Activated CD8-positive, alpha-beta memory T cell treated with anti-CD3 and anti-CD28 coated beads for 24 hours (primary cell): ENCODE measurements at regions not wholly inside any gene's neighbourhood (a gene's known extent, or its start where the extent isn't known, plus 50 kb on each side); places are given as distances from the start of the nearest gene placed in this dataset.
"Not testable (repeated sequence)": the region's sequence is repeated elsewhere in the genome, so short reads cannot be mapped to it uniquely, and the experiment has no call there.

Experiments
- DNase-seq: peaks from one replicate; pipeline ENCODE4 v3.0.0-alpha.2; 2020

DNA sequence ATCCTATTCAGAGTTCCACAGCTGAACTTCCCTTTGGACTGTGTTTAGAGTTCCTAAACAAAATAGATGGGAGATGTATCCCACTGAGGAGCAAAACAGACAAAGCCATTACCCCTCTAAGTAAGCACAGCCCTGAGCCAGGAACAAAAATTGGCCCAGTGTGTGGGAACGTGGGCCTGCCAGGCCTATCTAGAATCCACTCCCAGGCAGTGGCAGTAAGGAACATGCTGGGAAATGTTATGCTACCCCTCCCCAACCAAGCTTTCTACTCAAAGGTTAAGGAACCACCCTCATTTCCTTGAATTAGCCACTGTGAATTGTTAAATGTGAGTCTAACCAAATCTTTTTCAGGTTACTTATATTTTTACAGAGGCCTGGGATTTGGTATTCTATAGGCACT, 405.1 kb upstream of the PTGER4 start:
- DNase-seq = no peak

DNA sequence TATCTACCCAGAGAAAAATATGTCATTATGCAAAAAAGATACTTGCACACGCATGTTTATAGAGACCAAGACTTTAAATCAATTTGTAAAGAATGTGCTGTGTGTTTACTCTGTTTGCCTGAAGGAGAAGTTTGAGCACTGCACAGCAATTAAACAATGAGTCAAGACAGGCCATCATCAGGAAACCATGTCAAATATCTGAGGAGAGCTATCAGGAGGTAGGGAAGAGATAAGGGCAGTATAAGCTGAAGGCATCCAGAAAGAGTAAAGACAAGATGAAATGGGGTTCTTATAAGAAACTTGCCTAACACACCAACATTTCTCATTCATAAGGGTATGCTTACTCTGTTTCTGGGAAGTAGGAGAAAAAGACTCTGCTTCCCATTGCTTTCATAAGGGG, 405.8 kb upstream of the PTGER4 start:
- no peak for DNase-seq

DNA sequence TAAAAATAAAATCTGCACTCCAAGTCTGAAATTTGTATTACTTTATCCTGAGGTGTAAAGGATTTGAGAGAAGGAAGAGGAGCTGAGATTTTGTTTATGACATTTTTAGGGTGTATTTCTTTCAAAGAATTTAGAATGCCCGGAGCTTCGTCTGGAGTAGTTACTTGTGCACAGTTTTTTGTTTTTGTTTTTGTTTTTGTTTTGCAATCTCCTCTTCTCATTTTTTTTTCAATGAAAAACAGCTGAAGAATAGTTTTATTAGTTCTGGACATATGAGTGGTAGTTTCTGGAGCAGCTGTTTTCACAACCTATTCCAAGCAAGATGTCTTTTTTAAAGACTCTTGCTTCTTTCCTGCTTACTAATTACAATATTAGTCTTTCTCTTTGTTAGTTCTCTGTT, 408.2 kb upstream of the PTGER4 start:
- no peak for DNase-seq

DNA sequence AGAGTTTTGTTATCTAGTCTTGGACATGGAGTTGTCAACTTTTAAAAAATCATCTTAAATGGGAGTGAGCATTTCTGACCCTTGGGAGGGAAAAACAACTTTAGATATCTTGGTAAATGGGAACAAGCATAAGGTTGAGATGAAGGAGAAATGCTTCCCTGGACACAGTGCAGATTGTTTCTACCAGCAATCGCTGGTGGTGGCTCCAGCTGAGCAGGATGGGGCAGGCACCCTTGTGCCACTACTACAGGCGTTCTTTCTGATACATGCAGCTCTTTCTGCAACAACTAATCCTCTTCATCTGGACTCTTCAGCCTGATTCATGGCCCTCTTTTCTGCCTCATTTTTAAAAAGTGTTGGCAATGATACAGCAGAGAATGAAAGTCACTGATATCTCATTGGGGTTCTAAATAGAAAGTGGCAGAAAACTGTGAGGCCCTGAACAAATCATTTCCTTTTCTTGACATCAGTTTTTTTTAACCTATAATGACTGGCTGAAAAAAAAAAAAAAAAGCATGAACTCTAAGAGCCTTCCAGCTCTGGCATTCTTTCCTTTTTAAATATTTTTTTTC, 409.4 kb upstream of the PTGER4 start:
- DNase-seq = no peak

DNA sequence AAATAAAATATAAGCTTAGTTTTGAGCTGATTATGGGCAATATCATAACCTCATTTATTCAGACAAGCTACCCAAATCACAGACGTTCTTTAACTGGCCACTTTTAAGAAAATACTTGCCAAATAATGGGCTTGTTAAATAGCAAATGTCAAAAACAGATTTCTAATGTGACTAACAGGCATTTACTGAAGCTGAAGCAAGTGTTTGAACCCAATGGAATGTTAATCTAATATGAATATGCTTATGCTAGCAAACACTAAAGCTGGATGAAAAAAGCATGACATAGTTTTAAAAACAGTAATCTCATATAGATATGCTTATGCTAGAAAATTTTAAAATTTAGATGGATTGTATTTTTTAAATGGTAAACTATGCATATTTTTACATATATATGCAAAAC, 411.6 kb upstream of the PTGER4 start:
- DNase-seq = no peak

DNA sequence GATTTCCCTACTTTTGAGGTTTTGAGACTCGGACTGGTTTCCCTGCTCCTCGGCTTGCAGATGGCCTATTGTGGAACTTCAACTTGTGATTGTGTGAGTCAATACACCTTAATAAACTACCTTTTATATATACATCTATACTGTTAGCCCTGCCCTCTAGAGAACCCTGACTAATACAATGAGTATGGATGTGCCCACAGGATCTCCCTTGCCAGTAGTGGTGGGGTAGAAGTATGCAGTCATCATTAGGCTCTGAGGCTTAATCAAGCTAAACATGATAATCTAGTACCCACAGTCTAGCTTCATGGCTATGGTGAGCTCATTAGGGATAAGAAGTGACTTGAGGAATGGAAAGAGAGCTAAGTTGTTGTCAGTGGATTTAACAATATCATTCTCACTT, 412.8 kb upstream of the PTGER4 start:
- no peak for DNase-seq

DNA sequence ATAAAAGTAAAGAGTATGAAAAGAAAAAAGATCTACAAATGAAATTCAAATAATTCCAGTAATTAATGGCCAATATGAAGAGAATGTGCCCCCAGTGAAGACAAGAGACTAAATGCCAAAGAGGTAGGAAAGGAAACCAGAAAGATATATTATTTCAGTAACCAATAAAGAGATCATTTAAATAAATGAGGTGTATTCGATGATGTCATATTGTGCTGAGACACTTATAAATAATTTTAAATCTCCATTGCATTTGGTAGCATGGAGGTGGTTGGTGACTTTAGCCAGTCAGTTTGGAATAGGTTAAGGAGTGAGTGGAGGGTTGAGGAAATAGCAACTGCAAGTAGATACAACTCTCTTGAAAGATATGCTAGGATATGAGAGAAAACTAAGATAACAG, 417.7 kb upstream of the PTGER4 start:
- DNase-seq = no peak

DNA sequence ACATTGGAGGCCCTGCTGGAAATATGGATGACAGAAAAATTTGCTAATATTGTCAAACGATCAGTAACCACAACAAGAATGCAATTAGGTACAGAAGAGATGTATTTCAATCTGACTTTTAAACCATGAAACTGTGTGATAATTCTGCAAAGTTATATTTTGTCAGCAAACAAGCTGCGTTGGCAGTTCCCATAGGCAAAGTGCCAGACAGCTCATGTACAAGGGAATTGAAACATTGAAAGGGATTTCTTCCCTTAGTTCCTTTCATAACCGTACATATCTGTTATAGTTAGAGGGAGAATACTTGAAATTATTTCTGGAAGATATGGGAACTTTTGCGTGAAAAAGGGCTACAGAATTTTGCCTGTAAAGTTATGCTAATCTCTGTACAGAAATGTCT, 419.4 kb upstream of the PTGER4 start:
- DNase-seq = no peak

DNA sequence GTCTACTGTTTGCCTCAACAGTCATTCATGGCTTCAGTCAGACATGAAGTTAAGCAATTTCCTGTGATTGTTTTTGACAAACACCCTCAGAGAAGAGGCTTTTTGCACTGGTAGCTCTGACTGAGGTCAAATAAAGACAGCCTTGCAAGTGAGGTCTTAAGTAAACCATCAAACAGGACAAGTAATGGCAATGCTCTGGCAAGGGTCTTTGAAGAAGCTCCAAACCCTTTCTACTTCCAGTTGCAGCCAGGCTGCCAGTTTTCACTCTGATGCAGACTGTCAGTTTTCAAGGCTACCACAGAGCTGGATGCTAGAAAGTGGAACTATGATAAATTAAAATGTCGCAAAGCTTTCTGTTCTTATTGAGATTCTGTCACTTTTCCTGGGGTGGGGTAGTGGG, 421.5 kb upstream of the PTGER4 start:
- no peak for DNase-seq

DNA sequence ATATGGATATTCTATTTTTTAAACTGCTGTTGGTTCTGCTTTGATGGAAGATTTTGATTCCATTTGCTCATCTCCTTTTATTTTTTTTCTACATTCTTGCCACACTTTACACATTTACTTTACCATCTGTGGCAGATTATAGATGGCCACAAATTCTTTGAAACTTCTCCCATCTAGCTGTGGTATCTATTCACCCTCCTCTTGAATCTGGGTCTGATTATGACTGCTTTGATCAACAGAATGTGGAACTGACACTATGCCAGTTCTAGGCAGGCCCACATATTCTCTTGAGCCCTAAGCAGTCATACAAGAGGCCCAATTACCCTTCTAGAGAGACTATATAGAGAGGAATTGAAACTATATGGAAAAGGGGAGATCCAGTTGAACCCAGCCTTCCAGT, 439.0 kb upstream of the PTGER4 start:
- DNase-seq = no peak

DNA sequence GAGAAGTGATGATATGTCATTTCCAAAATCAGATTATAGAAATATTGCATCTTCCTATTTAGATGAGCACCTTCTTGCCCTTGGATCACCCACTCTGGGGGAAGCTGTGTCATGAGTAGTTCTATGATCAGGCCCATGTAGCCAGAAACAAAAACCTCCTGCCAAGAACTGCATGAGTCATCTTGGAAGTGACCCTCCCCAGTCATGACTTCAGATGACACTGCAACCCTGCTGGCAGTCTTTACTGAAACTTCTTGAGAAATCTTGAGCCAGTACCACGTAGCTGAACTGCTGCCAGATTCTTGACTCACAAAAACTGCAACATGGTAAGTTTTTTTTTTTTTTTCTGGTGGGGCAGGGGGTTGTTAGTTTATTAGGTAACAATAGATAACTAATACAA, 439.6 kb upstream of the PTGER4 start:
- no peak for DNase-seq

DNA sequence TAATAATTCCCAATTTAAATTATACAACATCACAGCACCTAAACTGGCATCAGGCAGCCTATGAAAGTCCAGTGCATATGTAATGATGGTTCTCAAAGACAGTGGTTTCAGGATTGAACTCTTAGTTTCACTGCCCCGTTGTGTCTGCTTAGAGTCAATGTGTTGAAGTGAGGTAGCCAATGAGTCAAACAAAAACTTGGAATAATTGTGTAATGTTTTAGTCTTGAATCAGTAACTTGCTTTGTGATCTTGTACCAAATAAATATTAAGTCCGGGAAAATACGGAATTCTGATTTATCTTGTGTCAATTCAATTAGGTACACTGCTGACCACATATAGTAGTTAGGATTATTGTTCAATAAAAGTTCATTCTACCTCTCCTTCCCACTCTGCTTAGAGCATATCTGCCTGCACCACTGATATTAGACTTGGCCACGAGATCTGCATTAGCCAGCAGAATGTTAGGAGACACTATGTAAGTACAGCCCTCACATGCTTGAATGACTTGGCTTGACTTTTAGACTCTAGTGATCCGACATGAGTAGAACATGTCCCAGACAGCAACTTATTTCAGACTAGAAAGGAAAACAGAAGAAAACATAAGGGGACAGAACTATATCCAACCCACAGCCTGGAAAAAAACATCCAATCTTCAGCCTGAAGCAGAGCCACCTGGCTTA, 441.5 kb upstream of the PTGER4 start:
- DNase-seq = no peak

DNA sequence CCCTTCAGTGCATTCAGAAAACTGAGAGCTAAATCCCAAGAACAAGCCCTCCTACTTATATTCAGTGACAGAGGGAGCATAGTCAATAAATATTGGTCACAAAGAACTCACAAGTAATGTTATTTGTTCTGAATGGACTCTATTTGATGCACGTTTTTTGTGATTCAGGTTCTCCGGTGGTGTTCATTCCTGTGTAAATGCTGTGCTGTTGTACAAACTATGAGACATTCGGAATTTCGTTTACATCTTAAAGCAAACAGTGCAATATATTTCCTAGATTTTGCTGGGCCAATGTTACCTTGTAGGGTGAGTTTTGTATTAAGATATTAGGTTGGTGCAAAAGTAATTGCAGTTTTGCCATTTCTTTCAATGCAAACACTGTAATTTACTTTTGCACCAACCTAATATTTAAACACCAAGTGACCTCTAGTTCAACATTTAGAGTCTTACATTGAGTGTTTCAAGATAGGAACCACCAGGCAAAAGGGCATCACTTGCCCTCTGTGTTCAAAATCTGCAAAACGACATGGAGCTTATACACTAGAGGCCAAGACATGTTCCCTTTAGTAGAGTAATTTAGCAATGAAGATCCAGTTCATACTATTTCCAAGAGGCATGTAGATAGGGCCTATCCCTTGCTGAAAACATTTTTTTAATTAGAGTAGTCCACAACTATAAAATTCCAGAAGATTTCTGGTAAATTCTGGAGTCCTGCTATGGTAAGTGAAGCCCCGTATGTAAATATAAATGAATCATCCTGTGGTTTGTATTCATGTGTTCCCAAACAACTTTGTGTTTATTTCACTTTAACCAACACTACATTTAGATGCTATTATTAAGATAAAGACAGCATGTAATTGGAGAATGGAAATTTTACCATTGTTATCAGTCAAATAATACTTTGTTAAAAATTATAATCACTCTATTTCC, 444.0 kb upstream of the PTGER4 start:
- DNase-seq = no peak

DNA sequence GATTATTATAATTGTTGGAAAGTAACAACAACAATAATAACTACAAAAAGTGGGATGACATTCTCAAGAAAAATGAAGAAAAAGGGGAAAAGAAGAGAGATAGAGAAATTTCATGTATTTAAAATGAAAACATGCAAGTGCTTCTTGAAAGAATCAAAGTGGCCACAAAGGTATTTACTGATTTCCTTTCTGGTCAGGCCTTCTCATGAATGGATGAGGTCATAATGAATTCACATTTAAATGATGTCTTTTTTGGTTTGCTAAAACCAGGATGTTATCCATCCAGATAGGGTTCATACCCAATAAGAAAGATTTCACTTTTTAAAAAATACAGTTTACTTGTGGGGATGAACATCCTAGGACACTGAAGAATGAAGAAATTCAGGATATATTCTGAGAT, 446.4 kb upstream of the PTGER4 start:
- no peak for DNase-seq

DNA sequence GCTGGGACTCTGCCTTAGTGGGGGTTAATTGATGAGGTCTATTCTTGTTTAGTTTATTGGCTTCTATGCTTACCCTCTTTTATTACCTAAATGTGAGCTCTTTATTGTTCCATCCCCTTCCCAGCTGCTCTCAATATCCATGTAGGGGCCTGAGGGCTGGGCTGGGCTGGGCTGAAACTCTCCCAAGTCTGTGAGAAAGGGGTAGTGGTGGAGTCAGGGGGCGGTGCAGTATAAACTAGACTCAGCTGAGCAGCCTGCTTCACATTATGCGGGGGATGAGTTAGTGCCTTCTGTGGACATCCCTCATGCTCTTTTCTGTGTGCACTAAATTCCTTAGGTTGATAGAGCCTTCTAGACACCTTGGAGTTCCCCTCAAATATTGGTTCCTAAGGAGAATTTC, 451.8 kb upstream of the PTGER4 start:
- DNase-seq = no peak

DNA sequence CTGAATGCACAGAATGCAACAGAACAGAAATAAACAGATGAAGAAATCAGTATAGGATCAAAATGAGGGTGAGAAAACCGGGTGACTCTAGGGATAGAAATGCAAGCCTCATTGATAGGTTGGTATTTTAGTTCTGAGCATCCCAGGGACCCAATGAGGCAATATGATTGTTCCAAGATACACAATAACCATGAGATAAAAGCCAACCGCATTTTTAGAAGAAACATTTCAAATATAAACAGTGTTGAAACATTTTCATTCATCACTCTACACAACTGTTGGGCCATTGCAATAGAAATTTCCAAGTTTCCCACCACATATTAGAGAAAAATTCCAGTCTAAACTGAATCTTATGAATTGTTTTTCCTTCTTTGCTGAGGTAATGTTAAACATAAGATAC, 452.3 kb upstream of the PTGER4 start:
- DNase-seq = no peak

DNA sequence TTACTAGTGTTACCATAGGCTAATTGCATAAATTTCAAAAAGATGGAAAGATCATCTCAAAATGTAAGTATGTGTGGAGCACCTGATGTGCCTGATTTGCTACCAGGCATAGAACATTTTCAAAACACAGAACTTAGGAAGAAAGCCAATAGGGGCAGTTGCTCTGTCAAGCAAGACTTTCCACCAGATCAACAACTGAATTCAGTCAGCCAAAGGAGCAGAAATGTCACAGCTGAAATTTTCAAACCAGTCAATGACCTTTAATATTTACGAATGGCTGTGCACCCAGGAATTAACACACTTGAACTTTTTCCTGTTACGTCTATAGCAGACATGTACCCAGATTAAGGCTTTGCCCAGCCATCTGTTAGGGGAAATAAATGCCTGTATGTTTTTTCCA, 452.8 kb upstream of the PTGER4 start:
- no peak for DNase-seq

DNA sequence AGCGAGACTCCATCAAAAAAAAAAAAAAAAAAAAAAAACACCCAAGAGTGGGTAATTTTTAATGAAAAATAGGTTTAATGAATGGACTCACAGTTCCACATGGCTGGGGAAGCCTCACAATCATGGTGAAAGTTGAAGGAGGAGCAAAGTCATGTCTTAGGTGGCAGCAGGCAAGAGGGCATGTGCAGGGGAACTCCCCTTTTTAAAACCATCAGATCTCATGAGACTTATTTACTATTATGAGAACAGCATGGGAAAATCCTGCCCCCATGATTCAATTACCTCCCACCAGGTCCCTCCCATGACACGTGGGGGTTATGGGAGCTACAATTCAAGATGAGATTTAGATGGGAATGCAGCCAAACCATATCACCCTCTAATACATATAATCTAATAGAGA, 454.6 kb upstream of the PTGER4 start:
- DNase-seq = not testable (repeated sequence)

DNA sequence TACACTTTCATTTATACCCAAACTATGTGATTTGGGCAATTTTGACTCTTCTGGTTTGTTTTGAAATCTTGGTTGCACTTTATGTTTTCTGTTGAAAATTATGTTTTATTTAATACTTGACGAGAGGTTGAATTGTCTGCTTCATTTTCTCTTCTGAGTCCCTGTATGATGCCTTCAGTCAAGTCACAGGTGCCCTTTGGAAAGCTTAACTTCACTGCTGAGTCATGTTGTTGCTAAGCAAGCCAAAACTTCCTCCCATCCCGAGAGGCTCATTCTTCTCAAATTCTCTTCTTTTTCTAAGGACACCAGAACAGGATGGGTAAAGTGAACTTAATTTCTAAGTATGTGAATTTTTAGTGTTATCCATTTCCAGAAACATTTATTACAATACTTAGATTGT, 455.3 kb upstream of the PTGER4 start:
- no peak for DNase-seq

DNA sequence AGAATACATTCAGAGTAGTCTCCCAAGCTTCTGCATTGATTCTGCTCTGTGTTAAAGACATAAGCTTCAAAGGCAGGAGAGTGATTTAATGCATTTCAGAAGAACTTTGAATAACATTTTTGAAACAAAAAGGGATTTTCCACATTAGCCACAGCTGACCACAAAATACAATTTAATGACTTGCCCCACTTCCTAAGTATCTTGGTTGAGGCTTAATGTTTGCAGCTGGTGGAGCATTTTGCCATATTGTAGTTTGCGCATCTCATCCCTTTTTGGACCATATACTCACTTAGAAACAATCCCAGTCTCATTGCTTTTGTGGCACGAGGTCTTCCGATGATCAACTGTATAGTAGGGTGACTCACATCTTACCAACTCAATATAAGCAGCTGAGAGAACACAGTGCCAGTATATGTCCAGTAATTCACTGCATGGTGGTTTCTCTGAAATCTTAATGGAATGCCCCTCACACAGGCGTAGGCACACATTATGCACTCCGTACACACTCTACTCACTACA, 455.8 kb upstream of the PTGER4 start:
- DNase-seq = no peak

DNA sequence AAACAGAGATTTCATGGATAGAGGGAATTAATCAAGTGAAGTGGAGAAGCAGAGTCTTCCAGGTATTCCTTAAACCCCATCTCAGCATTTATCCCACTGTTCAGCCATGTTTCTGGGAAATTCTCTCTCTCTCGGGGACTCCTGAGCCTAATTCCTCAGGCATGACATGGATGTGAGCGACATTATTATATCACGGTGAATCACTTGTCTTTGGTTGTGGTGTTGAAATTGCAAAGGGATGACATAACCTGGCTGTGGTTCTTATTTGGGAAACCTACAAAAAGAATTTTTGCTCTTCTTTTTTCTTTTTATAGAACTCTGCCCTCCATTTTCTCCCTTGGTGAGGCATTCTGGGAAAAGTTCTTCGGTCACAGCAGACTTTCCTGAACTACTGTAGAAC, 457.9 kb upstream of the PTGER4 start:
- DNase-seq = no peak

DNA sequence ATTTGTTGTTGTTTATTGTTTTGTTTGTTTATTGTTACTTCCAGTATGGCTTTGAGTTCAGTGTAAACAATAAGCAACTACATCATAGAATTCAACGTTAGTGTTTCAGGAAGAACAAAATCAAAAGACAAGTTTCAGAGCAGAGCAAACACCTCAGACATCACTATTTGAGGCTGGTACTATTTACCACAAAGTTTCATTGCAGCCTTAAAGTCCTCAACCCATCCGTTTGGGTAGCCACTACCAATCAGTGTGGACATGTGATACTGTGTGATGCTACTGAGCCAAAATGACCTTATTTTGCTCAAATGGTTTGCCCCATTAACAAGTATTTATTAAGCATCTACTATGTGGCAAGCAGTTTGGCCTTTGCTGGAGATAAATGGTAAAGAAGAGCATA, 458.5 kb upstream of the PTGER4 start:
- no peak for DNase-seq

DNA sequence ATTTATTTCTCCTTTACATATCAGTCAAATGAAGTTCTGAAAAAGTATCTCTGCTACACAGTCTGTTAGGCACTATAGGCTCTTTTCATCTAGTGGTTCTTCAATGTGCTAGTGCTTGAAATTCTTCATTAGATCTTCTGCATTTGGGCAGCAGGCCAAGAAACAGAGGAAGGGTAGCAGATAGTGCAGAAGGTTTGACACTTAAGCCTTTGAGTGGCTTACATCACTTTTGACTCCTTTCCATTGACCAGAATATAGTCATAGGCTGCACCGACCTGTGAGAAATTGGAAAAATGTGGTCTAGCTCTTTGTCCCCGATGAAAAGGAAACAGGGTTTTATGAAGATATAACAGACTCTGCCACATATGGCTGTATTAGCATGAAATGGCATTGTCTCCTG, 459.5 kb upstream of the PTGER4 start:
- no peak for DNase-seq

DNA sequence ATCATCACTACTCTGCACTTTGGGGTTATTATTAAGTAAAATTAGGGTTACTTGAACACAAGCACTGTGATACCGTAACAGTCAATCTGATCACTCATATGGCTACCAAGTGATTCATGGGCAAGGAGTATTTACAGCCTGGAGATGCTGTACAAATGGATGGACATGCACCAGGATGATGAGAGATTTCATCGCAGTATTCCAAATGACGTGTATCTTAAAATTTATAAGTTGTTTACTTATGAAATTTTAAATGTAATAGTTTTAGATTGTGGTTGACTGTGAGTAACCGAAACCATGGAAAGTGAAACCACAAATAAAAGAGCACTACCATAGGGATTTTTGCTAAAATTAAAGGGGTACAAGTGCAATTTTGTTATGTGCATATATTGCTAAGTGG, 462.2 kb upstream of the PTGER4 start:
- DNase-seq = no peak
